Jurkat, Clone E6-1 (cell line): ENCODE measurements at regions not wholly inside any gene's neighbourhood (a gene's known extent, or its start where the extent isn't known, plus 50 kb on each side); places are given as distances from the start of the nearest gene placed in this dataset.

Source experiments
- DNase-seq: peaks from one replicate; pipeline ENCODE4 v3.0.0-alpha.2; 2011; ENCODE audit warnings: low read depth, low spot score
- H3K4me3 ChIP-seq: 2 replicates; pipeline ENCODE4 v1.5.1; 2011; ENCODE audit warnings: mild to moderate bottlenecking, low read length, control low read depth, moderate library complexity

DNA sequence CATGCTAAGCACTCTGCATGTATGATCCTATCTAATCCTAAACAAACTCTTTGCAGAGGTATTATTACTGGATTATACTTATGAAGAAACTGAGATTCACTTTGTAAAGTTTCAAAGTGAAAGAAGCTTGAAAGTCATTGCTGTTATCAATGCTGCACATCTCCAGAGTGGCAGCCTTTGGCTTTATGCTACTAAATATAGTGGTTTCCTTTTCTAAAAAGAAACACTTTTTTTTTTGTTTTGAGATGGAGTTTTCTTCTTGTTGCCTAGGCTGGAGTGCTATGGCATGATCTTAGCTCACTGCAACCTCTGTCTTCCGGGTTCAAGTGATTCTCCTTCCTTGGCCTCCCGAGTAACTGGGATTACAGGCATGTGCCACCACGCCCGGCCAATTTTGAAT is 114.9 kb upstream of the RAB27B start:
- peak; percentile 59 for DNase-seq

DNA sequence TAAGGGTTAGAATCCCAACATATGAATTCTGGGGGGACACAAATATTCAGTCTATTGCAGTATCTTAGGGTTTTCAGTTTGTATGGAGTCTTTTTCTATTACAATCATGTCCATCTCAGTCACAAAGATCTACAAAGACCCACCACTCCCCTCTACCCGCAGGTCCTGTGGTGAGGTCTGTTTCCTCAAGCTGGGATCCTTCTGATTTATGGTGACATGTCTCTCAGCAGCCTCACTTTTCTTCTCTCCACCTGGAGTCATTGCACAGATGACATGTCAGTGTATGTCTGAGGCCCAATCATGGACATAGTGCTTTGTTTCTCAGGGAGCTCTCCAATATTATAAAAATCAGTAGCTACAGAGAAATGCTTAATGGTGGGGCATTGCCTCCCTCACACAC is 113.4 kb upstream of the RAB27B start:
- no peak overlapping the region for H3K4me3 ChIP-seq
- DNase-seq = no peak

More for the DNA sequence above, 114.9 kb upstream of the RAB27B start:
- H3K4me3 ChIP-seq = no peak overlapping the region

DNA sequence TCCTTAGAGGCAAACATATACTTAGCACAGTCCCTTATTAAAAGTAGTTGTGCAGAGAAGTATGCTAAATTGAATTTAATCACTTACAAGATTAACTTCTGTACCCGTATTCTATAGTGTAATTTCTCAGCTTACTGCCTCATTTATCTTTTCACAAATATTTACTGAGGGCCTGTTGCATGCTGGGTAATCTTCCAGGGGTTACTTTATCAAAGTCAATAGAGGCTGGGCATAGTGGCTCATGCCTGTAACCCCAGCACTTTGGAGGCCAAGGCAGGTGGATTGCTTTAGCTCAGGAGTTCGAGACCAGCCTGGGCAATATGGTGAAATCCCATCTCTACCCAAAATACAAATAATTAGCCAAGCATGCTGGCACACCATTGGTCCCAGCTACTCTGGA is 111.7 kb upstream of the RAB27B start:
- H3K4me3 ChIP-seq = no peak overlapping the region
- no peak for DNase-seq

DNA sequence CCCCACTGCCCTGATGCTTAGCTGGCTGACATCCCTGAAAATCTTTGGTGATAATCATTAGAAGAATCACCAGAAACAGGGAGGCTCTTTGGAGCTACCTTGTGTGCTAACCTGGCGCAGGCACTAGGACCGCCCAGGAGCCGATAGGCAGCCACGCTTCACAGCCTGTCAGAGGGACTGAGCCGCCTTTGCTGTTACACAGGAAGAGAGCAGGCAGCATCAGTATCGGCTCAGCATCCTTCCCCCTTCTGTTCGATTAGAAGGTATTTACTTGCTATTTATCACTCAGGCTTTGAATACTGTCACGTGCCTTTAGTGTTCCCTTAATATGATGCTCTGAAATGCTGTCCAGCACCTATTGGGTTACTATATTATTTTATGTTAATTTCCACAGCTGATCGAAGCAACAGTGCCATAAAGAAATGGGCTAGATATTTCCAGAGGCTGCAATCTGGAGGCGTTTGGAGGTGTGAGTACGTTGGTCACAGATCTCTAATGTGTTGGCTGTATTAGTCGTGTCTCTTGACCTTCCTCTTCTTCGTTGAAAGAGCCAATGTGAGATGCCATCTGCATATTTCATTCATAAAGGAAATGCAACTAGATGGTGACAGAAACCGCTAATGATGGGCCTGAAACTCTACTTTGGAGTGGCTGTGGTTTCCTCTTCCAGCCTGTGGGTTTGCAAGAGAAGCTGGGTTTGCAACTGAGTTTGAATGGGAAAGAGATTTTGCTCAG is 110.4 kb upstream of the RAB27B start:
- H3K4me3 ChIP-seq = no peak overlapping the region
- peak; percentile 77 for DNase-seq

DNA sequence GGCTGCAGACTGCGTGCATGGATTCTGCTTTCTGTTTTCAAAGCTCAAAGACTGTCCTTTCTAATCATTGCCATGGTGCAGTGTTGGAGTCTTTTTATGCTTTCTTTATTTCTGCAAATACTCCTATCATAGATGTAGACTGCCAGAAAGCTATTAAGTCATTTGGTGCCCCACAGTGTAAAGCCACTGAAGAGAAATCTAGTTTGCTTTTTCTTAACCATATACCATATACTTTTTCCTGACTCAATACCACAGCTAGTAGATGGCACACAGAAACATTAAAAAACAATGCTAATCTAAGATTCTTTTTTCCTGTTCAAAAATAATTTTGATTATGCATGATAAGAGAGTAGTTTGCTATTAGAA is 109.9 kb upstream of the RAB27B start:
- no peak for DNase-seq
- H3K4me3 ChIP-seq = no peak overlapping the region

DNA sequence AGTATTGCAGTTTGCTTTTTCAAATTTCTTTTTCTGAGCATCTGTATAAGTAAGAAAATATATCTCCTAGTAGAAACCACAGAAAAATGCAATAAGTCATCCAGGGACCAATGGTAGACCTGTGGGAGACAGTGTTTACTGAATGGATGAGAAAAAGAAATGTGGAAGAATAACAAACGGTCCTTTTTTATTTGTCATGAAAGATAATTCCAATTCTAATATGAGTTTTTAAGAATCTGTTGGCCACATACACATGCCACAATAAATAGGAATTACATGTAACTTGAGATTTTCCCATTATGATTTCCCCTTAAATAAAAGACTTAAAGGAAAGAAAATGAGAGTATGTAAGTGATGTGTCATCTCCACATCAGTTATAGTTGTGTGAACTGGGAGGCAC is 107.7 kb upstream of the RAB27B start:
- no peak overlapping the region for H3K4me3 ChIP-seq

DNA sequence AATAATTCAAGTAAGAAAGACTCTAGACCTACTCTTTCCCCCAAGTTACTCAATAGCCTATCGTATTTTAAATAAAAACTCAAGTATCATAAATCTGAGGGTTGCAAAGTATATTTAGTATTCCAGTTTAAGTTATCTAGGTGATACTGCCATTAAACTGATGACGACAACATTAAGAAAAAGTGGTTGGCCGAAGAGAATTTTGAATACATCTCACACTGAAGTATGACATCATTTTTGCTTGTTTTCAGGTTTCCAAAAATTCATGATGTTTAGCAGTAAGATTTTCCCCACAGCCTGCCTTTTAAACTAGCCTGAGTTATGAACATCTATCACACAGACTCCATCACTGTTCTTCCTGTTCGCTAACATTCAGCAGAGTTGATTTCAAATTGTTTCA is 102.1 kb upstream of the RAB27B start:
- H3K4me3 ChIP-seq = no peak overlapping the region
- no peak for DNase-seq

More for the DNA sequence above, 107.7 kb upstream of the RAB27B start:
- no peak for DNase-seq

DNA sequence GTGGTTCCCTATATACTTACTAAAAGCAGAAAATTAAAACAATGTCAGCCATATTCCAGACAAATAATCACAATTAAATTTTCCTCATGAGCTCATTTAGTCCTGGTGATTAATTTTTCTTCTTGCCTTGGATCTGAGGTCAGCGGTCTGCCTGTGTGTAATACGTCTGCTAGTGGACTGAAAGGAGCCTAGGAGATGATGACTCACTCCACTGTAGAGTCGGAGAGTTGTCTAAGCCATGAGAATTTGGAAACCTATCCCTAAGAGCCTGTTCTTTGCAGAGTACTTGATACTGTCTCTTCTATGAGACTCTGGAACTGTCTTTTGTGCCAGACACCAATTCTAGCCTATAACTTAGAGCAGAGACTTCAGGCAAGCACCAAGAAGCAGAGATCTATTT is 94.2 kb upstream of the RAB27B start:
- no peak for DNase-seq

DNA sequence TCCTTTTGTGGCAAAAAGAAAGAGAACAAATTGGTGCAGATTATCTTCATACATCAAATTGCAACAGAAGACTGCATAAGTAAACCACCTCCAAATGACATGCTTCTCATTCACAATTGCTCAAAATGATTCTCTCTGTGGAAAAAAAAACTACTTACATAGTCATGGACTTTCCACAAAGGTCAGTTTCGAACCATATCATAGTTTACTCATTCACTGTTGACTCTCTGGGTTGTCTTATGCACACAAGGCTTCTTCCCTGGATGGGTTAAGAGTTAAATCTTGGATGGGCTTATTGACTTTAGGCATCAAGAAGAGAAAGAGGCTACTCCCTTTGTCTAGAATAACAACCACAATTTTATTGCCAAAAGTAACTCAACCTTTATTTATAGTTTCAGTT is 91.3 kb upstream of the RAB27B start:
- DNase-seq = no peak
- H3K4me3 ChIP-seq = no peak overlapping the region

More for the DNA sequence above, 94.2 kb upstream of the RAB27B start:
- H3K4me3 ChIP-seq = no peak overlapping the region

DNA sequence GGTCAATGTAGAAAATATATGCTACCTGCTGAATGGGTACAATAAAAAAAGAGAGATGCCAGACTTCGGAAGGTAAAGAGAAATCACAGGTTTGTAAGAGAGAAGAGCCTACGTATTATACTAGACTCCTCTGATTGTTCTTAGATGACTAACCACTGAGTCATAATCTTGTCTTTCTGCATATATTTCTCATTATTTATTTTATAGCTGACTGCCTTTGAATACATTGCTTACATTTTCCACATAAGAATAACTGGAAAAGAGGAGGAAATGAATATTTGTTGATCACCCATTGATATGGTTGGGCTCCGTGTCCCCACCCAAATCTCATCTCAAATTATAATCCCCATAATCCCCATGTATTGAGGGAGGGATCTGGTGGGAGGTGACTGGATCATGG is 90.3 kb upstream of the RAB27B start:
- no peak for DNase-seq
- H3K4me3 ChIP-seq = no peak overlapping the region

DNA sequence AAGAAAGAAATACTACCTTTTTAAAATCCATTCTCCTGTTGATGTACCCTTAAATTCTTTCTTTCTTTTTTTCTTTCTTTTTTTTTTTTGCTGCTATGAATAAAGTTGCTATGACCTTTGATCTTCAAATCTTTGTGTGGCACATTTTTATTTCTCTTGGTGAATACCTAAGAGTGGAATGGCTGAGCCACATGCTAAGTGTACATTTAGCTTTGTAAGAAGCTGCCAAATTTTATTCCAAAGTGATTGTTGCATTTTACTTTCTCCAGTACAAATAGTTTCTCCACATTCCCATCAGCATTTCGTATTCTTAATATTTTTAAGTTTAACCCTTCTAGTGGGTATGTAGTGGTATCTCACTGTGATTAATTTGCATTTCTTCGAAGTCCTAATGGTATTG is 88.8 kb upstream of the RAB27B start:
- no peak overlapping the region for H3K4me3 ChIP-seq

DNA sequence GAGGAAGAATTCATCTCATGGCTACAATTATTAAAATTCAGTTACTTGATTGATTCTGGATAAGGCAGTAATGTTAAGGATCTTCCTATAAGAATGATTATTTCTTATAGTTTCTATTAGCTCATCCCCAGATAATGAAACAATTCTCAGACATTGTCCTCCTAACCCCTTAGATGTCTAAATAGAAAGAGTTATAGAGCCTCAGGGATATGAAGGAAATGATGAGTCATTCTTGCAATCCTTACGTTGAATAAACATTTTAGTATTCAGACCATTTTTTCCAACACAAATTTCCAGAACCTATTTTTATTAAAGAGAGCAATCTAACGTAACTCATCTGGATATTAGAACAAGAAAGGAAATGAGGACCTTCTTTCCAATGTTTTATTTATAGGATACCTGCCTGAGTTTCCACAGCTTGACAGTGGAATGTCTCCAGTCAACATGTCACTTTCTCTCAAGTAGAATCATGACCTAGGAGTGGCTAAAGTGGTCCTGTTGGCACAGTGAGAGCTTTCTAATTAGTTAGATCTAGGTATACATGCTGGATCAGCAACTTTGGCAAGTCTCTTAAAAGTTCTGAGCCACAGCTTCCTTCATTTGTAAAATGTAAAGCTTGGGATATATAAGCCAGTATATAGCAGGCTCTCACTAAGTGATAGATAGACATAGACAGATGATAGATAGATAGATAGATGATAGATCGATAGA is 88.0 kb upstream of the RAB27B start:
- H3K4me3 ChIP-seq = no peak overlapping the region
- DNase-seq = no peak

More for the DNA sequence above, 88.8 kb upstream of the RAB27B start:
- no peak for DNase-seq

DNA sequence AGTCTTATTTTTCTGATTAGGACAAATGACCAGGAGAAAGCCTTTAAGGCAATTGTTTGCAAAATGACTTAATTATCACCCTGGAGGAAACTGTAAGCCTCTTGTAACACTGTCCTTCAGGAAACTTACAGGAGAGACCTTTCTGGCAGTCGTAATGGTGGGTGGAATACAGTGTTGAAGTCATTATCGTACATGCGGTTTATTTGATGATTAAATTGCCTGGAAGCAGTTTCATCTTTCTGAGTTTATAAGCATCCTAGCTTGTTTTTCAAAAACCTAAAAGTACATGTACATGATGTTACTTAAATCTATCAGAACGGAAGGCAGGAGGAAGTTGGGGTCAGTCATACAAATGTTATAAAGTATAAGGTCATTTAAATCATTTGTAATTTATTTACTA is 86.2 kb upstream of the RAB27B start:
- no peak overlapping the region for H3K4me3 ChIP-seq
- DNase-seq = no peak

DNA sequence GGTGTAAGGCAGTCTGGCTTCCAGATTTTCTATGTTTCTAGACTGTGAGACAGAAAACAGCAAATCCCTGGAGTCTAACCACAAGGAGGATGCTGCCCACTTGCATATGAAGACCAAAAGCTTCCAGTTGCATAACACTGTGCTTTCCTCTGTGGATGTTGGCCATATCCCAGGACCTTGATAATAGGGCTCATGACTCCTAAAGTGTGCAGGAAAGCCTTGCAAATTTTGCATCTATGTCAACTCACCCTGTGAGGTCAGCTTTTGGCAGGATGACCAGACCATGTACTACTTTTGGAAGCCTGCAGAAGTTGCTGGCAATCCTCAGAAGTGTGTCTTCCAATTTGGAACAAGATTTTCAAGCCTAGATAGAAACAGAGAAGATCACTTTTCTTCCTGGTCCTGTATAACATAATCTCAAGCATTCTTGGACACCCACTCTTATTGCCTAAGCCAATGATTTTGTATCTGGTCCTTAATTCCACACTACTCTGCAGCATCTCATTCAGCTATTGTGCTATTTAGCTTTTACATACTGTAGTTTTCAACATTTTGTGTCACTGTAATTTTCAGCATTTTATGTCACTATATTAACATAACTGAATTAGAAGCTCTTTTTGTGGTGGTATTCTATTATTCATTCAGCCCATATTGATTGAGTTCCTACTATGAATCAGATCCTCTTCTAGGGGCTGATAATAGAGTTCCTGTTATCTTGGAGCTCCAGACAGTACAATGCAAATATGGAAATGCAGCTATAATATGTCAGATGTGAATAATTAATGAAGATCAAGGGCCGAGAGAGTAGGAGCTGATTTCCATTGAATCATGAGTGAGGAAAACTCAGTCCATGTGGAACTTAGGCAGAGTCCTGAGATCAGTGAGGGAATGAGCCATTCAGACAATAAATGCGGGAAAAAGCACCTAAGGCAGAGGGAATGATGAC is 85.3 kb upstream of the RAB27B start:
- DNase-seq = no peak

DNA sequence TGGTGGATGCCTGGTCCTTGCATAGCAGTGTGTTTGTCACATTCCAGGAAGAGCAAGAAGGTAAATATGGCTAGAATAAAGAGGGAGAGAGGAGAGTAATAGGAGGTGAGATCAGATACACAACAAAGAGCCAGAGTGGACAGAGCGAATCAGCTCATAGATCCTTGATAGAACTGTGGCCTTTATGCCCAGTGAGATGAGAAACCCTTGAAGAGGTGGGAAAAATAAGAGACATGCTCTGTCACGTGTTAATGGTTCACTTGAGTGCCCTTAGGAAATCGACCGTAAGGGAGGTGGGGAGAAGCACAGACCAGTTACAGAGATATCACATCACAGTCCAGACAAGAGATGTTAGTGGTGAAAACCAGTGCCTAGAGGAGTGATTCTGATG is 84.7 kb upstream of the RAB27B start:
- DNase-seq = no peak
- H3K4me3 ChIP-seq = no peak overlapping the region

More for the DNA sequence above, 85.3 kb upstream of the RAB27B start:
- no peak overlapping the region for H3K4me3 ChIP-seq

DNA sequence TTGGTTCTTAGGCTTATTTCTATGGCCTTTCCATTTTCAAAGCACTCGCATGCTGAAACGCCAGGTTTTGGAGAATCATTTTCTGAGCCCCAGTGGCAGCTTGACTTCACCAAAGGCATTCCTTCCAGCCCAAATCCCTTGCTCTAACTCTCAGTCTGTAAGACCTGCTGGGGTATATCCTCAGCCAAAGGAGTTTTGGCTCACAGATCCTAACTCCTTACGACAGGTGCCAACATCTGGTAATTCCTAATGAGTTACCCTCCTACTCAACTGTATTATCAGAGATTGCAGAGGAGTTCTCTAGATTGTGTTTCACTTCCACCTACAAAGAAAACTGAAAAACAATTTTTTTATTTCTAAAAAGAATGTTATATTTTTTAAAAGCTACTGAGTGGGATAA is 79.0 kb upstream of the RAB27B start:
- no peak overlapping the region for H3K4me3 ChIP-seq
- no peak for DNase-seq

DNA sequence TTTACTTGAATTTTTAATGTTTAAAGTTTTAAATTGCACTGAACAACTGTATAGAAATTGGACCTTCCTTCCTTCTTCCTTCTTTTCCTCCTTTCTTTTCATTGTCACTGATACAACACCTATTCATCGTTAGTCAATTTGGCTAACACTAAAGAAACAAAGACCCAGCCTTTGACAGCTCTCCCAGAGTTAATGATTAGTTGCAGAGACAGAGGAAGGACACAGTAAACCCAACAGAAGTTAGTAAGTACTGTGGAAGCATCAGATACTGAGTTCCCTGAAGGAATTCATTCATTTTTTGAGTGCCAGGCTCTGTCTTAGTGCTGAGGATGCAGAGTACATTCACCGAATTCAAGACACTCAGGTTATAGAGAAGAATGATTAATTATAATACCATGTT is 77.9 kb upstream of the RAB27B start:
- DNase-seq = no peak
- no peak overlapping the region for H3K4me3 ChIP-seq

DNA sequence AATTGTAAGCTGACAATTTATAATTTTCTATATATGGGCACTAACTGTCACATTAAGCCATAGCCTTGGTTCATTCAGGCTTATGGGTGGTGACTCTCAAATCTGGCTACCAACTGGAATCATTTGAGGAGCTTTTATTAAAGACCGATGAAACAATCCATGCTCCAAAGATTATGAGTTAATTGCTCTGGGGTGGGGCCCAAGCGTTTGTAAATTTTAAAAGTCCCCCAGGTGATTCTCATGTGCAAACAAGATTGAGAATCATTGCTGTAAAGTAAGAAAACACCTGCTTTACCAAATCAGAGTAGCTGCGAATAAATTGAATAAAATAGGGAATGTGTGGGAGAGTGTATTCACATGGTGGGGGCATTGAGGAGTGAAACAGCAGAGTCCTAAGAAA is 76.1 kb upstream of the RAB27B start:
- no peak for DNase-seq
- H3K4me3 ChIP-seq = no peak overlapping the region

DNA sequence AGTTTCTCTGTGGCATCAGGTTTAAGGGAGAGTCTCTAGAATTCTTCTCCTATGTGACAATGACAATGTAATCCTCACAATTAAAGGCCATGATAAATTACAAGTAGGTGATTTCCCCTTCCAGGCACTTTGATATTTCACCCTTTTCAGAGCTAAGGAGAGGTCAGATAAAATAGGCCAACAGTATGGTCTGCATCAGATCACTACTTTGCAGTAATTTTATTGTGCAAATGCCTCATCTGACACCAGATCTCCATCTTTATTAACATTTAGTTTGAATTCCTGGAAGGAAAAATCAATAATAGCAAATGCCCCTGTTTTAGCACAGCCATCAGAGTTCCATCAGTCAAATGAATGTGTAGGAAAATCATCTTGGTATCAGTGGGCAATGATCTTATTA is 72.8 kb upstream of the RAB27B start:
- no peak for DNase-seq
- H3K4me3 ChIP-seq = no peak overlapping the region

DNA sequence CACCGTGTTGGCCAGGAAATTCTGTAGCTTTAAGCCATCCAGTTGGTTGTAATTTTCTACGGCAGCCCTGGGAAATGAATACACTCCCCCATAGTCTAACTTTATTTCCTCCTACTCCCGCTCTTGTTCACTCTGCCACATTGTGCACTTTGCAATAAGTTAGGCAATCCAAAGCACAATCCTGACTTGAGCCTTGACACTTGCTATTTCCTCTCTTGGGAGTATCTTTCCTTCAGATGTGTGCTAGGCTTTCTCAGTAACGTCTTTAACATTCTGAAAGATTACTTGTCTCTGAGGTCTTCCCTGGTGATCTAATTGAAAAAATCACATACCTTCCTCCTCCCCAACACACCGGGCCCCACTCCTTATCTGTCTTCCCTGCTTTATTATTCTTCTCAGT is 65.9 kb upstream of the RAB27B start:
- no peak overlapping the region for H3K4me3 ChIP-seq
- DNase-seq = no peak
